ENCODE measurements at regions not wholly inside any gene's neighbourhood (a gene's known extent, or its start where the extent isn't known, plus 50 kb on each side); places are given as distances from the start of the nearest gene placed in this dataset.

DNA sequence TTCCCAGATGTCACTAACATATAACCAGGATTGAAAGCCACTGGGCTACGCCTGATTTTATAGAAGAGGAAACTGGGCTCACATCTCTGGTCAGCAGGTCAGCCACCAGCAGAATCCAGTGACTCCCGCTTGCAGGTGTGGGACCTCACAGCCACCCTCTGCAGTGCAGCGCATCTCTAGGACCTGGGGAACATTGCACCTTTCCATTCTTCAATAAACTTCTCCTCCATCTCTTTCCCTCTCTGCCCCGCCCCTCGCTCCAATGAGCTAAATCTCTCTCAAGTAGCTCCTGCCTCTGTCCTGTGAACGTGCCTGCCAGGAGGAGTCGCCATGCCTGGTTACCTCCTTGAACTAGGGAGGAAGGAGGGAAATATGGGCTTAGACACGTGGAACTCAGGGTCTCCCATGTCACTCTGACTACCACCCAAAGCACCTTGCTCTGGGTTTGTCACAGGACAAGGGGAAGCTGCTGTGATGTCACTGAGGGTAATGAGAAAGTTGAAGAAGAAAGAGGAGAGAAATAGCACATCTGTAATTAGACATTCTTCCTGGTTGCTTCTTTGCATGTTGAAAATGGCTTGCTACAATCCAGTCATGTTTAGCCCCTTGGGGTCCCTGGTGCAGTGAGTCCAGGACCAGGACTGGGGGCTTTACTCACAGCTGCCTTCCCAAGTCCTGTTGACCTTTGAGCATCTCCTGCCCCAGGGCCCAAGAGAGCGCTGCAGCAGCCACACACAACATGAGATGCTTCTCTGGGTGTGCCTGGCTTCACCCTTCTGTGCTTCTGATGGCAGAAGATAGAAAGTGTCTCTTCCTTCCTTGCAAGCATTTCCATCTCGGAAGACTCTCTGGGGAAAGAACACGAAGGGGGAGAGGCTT is 469.4 kb downstream of the PREX1 start:
- no peak for DNase-seq (ENCODE audit: low spot score)

DNA sequence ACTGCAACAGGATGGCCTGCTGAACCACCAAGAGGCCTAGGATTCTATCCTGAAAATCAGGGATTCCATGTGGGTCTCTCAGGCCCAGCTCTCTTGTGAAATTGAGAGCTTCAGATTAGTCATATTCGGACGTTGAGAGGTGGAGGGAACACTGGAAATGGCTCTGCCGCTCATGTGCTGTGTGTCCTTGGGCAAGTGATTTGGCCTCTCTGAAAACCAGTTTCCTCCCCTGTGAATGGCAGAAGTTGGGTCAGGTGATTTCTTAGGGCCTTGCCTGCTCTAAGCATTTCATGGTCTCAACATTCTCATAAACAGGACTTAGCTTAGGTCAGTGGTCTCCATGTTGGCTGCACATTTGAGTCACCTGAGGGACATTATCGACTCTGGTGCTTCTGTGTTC is 470.1 kb downstream of the PREX1 start:
- DNase-seq (ENCODE audit: low spot score), result no peak

DNA sequence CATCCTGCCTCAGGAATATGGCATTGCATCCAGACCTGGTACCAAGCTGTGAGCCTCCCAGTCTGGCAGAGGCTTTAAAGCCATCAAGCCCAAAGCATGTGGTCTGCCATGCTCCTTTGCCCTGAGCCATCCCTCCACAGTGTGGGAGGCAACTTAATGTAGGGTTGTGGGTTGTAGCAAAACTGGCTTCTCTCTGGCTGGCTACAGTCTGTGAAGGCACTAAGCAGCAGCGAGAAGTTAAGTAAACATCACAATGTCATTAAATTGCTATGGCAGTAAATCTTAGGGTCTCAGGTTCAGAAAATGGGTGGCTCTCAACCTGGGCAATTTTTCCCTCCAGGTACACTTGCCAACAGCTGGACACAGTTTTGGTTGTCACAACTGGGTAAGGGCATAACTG is 472.9 kb downstream of the PREX1 start:
- DNase-seq (ENCODE audit: low spot score), result no peak

DNA sequence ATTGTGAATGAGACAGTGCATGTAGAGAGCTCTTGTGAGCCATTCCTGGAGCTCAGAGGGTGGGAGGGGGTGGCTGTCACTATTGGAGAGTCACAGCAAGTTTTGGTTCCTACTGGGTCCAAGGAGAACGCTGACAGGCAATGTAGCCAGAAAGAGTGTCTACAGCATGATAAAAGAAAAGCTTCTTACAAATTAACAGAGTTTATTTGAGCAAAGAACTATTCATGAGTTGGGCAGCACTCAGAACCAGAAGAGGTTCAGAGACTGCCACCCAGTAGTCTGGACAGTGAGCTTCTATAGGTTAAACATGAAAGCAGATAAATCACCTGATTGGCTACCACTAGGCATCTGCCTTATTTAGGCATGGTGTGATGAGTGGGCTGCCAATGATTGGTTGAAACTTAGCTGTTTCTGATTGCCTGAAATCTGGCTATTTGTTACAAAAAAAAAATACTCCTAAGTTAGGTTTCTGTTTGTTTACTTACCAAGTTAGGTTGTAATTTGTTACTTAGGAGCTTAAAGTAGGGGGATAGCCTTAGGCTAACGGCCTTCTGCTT is 473.4 kb downstream of the PREX1 start:
- DNase-seq (ENCODE audit: low spot score), result no peak

DNA sequence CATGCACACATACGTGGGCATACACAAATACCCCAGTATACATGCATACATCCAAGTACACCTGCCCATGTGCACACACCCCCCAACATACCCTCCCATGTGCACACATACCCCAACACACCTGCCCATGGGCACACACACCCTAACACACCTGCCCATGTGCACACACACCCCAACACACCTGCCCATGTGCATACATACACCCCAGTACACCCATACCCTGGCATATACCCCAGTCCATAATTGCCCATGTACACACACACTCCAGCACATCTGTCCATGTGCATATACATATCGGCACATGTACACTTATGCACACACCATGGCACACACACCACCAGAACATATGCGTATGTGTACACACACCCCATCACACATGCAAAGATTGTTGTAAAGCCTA is 475.2 kb downstream of the PREX1 start:
- DNase-seq (ENCODE audit: low spot score), result no peak

DNA sequence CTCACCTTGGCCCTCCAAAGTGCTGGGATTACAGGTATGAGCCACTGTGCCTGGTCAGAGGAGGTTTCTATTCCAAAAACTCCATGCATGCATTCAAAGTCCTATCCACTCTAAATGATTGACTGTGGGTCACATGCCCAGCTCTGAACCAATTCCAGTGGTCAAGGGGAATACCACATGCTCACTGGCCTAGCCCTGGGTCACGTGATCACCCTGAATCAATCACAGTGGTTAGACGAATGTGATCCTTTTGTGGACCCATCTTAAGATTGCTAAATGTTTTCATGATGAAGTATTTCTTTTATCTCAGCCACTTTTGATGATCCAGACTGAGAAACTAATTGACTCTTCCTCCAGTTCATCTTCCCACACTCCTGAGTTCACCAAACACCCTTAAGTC is 475.8 kb downstream of the PREX1 start:
- no peak for DNase-seq (ENCODE audit: low spot score)

DNA sequence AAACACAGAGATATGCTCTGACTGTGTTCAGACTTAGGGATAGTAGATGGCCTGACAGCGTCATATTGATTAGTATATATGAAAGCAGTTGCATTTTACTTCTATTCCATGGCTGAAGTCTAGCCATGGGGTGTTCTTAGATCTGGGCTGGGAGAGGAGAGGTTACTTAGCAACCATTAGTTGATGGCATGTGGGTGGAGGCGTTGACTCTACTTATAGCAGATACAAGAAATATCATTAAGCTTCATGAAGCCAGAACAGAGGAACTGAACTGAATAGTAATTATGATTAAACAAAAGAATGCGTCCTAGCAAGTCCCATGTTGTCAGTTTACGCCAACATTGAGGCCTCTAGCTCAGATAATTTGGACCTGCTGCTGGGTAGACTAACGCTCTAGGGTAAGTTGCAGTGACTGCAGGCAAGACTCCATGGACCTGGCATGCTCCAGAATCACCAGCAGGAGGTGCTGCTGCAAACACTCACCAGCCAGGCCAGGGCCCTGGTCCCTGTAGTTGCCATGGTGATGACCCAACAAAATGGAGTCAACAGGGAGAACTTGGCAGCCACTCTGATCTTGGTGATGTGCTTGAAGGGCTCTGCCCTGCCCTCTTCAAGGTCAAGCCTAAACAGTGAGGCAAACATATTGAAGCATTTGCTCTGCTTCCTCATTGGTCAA is 477.3 kb downstream of the PREX1 start:
- no peak for DNase-seq (ENCODE audit: low spot score)

DNA sequence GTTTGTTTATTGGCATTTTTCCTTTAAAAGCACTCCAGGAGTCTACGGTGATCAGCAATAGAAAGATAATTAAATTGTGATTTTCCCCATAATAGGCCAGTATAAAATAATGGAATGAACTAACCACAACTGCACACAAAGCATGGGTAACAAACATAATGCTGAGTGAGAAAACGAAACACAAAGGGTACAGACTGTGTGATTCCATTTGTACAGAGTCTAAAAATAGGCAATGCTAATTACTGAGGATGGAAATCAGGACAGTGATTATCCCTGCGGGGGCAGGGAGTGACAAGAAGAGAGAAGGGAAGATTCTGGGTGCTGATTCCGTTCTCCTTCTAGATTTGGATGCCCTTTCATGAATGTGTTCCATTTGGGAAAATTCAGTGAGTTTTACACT is 478.1 kb downstream of the PREX1 start:
- no peak for DNase-seq (ENCODE audit: low spot score)

DNA sequence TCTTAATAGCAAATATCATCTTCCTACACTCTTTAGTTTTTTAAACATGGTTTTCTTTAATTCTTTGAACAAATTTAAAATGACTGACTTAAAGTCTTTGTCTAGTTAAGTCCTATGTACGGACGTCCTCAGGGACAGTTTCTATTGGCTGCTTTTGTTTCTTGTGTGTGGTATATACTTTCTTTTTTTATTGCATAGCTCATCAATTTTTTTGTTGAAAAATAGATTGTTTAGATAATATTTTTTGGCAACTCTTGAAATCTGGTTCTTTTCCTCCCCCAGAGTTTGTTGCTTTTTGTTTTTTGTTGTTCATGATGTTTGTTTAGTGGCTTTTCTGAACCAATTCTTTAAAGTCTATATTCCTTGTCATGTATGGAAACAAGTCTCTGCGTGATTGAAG is 479.8 kb downstream of the PREX1 start:
- DNase-seq (ENCODE audit: low spot score), result no peak

DNA sequence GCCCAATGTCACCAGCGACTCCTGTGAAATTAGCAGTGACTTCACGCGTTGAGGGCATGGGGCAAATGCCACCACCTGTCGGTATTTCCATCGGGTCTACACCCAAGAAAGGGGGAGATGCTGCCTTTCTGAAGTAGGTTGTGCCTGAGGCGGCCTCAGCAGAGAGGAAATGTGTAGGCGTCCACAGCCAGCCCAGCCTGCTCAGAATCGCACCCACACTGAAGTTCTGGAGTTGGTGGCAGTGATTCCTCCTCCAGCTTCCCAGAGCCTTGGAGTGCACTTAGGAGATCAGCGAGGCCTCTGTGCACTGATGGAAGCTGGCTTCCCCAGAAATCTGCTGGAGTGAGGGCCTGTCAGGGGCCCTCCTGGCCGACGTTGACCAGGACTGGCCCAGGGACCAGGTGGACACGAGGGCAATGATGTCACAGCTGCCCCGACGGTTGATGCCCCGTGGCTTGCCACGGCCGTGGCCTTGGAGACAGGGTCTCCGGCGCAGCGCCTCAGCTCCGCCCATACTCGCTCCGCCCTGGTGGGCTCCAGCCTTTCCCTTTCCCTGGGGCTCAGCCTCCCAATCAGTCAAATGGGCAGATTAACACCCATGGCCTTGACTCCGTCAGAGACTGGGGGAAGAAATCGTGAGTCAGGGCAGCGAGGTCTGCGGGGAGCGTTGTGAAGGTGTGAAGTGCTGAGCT is 484.8 kb downstream of the PREX1 start:
- DNase-seq (ENCODE audit: low spot score), result no peak

DNA sequence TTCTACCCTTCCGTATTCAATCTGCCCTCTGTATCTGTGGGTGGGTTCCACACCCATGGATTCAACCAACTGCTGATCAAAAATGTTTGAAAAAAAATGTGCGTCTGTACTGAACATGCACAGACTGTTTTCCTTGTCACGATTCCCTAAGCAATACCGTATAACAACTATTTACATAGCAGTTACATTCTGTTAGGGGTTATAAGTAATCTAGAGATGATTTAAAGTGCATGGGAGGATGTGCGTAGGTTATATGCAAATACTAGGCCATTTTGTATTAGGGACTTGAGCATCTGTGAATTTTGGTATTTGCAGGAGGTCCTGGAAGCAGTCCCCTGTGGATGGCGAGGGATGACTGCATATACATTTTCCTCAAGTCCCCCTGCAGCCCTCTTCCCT is 486.9 kb downstream of the PREX1 start:
- DNase-seq (ENCODE audit: low spot score), result no peak

DNA sequence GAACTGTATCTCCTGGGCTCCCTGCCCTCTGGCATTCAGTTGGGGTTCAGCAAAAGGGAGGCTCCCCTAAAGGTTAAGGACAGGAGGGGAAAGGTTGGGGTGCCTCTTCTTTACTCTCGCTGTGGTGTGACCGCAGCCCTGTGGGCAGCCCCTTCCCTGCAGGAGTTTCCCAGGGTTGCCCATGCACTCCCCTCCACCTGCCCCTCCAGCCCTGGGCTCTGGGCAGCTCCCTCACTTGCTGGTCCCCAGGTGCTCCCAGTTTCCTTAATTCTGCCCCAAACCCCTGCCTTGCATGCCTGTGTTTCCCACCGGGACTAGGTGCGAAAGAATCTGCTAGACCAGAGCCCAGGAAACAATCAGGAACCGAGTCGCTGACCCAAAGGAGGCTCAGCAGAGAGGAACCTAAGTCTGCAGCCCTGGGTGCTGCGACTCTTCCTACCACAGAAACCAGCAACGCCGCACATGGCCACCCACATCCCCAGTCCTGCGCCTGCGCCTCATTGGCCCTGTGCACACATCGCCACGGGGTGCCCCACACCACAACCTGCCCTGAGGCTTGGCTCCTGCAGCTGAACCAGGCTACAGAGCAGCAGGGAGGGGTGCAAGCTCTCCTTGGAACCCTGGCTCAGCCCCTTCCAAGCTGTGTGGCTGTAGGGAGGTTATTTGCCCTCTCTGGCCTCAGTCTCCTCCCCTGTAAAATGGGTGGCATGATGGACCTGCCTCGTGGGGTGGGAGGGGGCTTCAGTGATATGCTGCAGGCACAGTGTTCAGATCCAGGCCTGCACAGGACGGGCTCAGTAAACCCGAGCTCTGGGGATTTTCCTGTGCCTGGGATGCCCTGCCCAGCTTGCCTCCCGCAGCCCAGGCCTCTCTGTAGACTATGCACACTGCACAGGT is 487.6 kb downstream of the PREX1 start:
- DNase-seq (ENCODE audit: low spot score), result no peak

DNA sequence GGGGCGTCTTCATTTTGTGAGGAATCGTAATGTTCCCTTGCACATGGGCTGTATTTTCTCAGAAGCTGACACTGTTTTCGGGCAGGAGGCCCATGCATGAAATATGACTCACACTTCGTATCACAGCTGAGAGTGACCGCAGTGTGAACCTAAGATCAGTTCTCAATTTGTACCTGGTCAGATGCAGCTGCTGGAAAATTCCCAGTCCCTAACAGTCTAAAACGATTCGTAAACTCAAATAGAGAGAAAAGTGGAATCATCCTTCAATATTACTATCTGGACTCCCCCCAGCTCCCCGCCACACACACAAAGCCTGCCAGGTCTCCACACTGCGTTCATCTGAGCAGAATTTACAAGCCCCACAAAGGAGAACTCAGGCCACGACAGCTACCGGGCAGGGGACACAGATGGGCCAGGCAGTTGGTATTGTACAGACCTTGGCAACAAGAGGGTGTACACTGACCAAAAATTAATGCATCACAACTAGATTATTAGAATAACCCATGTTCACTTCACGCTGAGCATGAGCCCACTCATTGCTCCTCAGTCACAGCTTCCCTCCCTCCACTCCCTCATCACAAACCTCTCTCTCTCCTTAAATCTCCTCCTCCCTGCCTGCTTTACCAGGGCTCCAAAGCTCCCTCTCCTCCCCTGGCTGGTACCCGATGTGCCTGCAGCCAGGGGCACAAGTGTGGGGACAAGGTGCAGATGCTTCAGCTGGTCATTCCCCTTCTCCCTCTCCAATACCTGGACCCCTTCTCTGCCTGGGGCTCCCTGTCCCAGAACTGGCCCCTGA is 488.4 kb downstream of the PREX1 start:
- peak; percentile 63 for DNase-seq (ENCODE audit: low spot score)

DNA sequence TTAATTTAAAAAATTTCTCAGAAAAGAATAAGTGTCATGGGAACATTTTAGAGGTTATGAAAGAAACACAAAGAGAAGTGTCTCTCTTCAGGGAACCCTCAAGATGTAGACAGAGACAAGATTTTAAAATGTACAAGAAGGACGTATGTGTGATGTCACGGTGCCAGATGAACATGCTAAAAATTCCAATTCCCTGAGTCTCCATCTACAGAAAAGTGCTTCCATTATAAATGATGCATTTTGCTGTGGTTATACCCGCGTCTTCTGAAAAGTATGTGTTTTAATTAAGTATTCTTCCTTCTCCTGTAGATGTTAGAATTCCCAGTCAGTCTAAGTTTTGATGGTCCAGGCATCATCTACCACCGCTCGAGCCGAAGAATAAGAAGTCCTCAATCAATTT is 489.1 kb downstream of the PREX1 start:
- DNase-seq (ENCODE audit: low spot score), result peak; percentile 37

DNA sequence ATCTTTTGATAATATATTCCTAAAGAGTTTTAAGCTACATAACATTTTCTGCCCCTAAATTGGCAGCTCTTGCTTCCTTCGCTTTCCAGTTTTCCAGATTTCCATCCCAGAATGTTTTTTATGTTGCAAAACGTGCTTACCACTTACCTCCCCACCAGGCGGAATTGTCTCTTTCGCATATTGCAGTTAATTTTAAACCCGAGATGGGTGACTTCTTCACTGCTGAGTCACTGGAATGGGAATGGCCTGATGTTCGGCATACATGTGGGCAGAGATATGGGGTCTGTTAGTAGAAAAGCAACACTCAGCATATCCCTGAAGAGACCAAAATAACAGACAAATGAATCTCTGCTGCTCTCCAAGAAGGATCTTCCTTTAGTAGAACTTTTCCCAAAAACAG is 491.2 kb downstream of the PREX1 start:
- no peak for DNase-seq (ENCODE audit: low spot score)

DNA sequence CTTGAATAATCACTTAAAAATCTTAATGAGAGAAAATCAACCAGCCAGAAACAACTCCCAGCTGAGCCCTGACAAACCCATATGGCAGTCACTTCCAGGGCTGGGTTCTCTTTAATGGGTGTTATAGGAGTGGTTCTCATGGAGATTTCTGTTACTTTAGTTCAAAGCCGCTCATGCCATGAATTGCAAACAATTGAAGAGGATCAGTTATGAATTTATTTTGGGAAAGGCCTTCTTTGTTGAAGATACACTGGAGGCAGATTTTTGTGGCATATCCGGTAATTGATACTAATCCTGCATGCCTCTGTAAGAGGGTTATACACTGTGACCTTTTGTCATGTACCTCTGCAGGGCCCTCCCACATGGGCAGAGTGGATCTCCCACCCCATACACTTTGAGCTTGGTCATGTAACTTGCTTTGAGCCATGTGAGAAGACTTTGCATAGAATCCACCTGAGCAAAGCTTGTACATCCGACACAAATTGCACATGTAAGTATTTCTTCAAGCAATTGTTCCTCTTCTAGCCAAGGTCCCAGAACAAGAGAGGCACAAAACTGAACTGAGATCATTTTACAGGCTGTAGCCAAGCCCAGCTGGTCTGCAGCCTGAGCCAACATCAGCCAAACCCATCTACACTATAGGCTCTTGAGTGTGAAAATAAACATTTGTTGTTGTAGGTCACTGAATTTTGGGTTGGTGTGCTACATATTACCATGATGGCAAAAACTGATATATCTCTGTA is 492.3 kb downstream of the PREX1 start:
- DNase-seq (ENCODE audit: low spot score), result no peak

DNA sequence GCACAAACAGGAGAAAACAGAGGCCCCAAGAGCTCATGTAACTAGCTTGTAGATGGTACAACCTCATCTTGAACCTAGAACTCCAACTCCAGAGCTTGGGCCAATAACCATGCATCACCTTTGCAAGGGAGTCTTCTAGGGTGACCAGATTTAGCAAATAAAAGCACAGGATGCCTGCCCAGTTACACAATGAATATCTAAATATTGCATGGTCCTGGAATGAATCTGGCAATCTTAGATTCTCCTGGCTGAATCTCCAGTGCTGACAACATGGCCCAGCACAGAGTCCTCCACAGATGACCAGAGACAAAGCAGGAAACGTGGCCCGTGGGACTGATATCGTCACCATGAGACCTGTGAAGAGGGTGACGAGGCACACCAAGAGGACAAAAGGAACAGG is 494.1 kb downstream of the PREX1 start:
- DNase-seq (ENCODE audit: low spot score), result no peak

DNA sequence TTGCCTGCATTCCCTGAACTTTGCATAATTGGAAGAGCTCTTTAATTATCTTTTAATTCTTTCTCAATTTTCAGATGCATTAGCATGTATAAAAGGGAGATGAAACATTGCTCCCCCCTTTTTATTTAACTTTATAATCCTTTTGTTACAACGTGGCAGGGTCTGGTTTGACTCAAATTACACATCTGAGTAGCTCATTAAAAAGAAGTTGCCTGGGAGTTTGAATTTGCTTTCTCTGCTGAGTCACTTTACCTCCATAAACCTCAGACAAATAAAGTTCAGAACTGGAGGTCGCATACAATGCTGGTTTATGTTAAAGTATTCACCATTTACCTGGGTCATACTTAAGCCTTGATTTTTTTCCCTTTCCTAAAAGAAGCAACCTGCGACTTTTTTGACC is 495.2 kb downstream of the PREX1 start:
- DNase-seq (ENCODE audit: low spot score), result no peak

DNA sequence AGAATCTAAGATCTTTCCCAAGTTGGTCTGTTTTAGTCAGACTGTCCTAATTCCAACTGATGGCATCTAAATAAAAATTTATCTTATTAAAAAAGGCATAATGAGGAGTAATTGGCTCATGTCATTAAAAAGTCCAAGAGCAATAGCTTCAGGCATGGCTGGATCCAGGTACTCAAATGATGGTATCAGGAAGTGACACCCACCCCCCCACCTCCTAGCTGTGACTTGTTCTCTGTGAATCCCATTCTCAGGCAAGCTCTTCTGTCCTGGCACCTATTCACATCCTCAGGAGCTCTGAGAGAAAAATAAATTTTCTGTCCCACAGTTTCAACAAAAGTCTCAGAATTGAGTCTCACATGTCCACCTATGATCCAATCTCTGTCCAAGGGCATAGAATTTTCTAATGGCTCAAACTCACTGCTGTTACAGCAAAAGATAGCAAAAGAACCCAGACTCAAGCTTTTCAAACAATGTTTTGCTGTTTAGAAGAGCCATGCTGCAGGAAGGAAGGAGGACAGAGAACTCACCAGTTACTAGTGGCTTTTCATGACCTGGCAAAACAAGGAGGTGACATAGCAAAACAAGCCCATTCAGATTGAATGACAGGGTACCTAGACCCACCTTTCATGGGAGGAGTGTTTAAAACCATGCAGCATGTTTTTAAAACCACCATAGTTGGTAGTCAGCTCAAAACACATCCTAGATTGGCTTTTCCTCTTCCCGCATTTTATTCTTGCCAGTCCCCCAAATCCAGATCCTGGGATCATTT is 496.1 kb downstream of the PREX1 start:
- DNase-seq (ENCODE audit: low spot score), result no peak

Measured in AG08395 (cell line).